GM12878 (cell line): ENCODE measurements at regions not wholly inside any gene's neighbourhood (a gene's known extent, or its start where the extent isn't known, plus 50 kb on each side); places are given as distances from the start of the nearest gene placed in this dataset.

Experiments
- ATAC-seq: fragments of 200-7000 bp; cut with Tn5 transposase; 3 replicates; pipeline ENCODE4 v1.9.1; 2020; ENCODE audit warnings: mild to moderate bottlenecking, moderate library complexity
- BruUV-seq: library from RNA; stranded (reverse); fragments of 400-500 nt; replicated peaks from 2 replicates; lab custom pipeline; 2021; lab: Mats Ljungman, UMichigan
- CTCF ChIA-PET: fragments of 300-600 bp; sonication (Branson Sonifier 250); formaldehyde crosslinking; extraction: SDS; loops from one replicate; lab custom pipeline; 2021; ENCODE audit warnings: inconsistent platforms; lab: Yijun Ruan, JAX
- POLR2A ChIA-PET: fragments of 350-600 bp; formaldehyde crosslinking; extraction: SDS; loops from one replicate; lab custom pipeline; 2021; ENCODE audit warnings: inconsistent platforms; lab: Charles Lee
- RAD21 ChIA-PET: fragments of 300-600 bp; sonication (Branson Sonifier 250); formaldehyde crosslinking; loops from one replicate; lab custom pipeline; 2023; ENCODE audit warnings: antibody characterized with exemption; ENCODE audit not compliant: unreplicated experiment; lab: Charles Lee
- SMC1A ChIA-PET: fragments of 300-600 bp; sonication (Branson Sonifier 250); formaldehyde crosslinking; loops from one replicate; lab custom pipeline; 2023; ENCODE audit not compliant: unreplicated experiment, uncharacterized antibody; lab: Charles Lee
- DNase-seq: peaks from one replicate; pipeline ENCODE4 v3.0.0-alpha.2; 2011; ENCODE audit warnings: low read depth, low spot score
- FAIRE-seq: peaks from 3 replicates; lab custom pipeline; 2011; peaks lifted over from hg19 to GRCh38; lab: Jason Lieb, UNC
- H2AFZ ChIP-seq: 2 replicates; pipeline ENCODE4 v1.6.0; 2011; ENCODE audit warnings: low read depth, low read length, control low read depth; ENCODE audit not compliant: control insufficient read depth
- H3K27ac ChIP-seq: 2 replicates; pipeline ENCODE4 v1.5.1; 2011; ENCODE audit warnings: control low read depth; ENCODE audit not compliant: control insufficient read depth, insufficient read depth
- H3K27me3 ChIP-seq, 2 experiments: replicated peaks in 1 of 2; 2 replicates each; pipeline versions ENCODE4 v1.6.0 to v1.6.1; 2011; ENCODE audit warnings: low read length in 1 of 2; ENCODE audit not compliant: control insufficient read depth in 2 of 2, insufficient read depth in 2 of 2
- H3K36me3 ChIP-seq, 2 experiments: 2 replicates each; pipeline ENCODE4 v1.5.1; 2011; ENCODE audit warnings: low read length in 1 of 2; ENCODE audit not compliant: control insufficient read depth in 2 of 2, insufficient read depth in 2 of 2
- H3K4me1 ChIP-seq: 2 replicates; pipeline ENCODE4 v1.6.1; 2011; ENCODE audit warnings: mild to moderate bottlenecking, low read length, moderate library complexity, mixed read lengths; ENCODE audit not compliant: control insufficient read depth, insufficient read depth
- H3K4me2 ChIP-seq: 2 replicates; pipeline ENCODE4 v1.6.0; 2011; ENCODE audit warnings: control low read depth; ENCODE audit not compliant: control insufficient read depth, insufficient read depth
- H3K4me3 ChIP-seq: fragments of 200-600 bp; sonication (generic); 2 replicates; pipeline ENCODE4 v1.5.1; 2016
- H3K79me2 ChIP-seq: 2 replicates; pipeline ENCODE4 v1.6.0; 2011; ENCODE audit warnings: low read length; ENCODE audit not compliant: control insufficient read depth, insufficient read depth
- H3K9ac ChIP-seq: 2 replicates; pipeline ENCODE4 v1.8.0; 2011; ENCODE audit warnings: low read length, control low read depth, mixed read lengths; ENCODE audit not compliant: control insufficient read depth, insufficient read depth
- H3K9me3 ChIP-seq: replicated peaks from 3 replicates; pipeline ENCODE4 v1.5.1; 2011; ENCODE audit warnings: mild to moderate bottlenecking, low read length; ENCODE audit not compliant: control insufficient read depth, insufficient read depth
- H4K20me1 ChIP-seq: 2 replicates; pipeline ENCODE4 v1.6.0; 2011; ENCODE audit not compliant: control insufficient read depth, insufficient read depth
- ATF2 ChIP-seq: IDR thresholded peaks from 2 replicates; pipeline ENCODE4 v1.6.1; 2012; ENCODE audit warnings: low read length, inconsistent platforms
- BMI1 ChIP-seq: fragments of 450-650 bp; IDR thresholded peaks from 2 replicates; pipeline ENCODE4 v1.6.1; 2016; ENCODE audit warnings: mild to moderate bottlenecking, moderate library complexity, borderline replicate concordance
- CBX5 ChIP-seq: sonication (generic); IDR thresholded peaks from 2 replicates; pipeline ENCODE4 v1.6.1; 2016; ENCODE audit warnings: low read depth, moderate library complexity, mild to moderate bottlenecking, inconsistent platforms
- CUX1 ChIP-seq: IDR thresholded peaks from 2 replicates; pipeline ENCODE4 v1.6.1; 2012; ENCODE audit warnings: improper control_type of control experiment, low read depth, low read length; ENCODE audit not compliant: insufficient replicate concordance
- RAD51 ChIP-seq: fragments of 450-650 bp; IDR thresholded peaks from 2 replicates; pipeline ENCODE4 v1.6.1; 2016; ENCODE audit warnings: moderate library complexity, mild to moderate bottlenecking, inconsistent platforms
- RB1 ChIP-seq: fragments of 450-650 bp; formaldehyde crosslinking; IDR thresholded peaks from 2 replicates; pipeline ENCODE4 v1.6.1; 2017; ENCODE audit warnings: mild to moderate bottlenecking, borderline replicate concordance
- RCOR1 ChIP-seq: conservative IDR thresholded peaks from 2 replicates; pipeline ENCODE4 v1.6.1; 2012; ENCODE audit warnings: low read depth, low read length, improper control_type of control experiment
- SREBF1 ChIP-seq: IDR thresholded peaks from 2 replicates; pipeline ENCODE4 v1.6.1; 2012; ENCODE audit warnings: mild to moderate bottlenecking, low read length
- SUZ12 ChIP-seq: fragments of 200-600 bp; sonication (generic); IDR thresholded peaks from one replicate; pipeline ENCODE4 v1.6.1; 2018; ENCODE audit warnings: antibody characterized with exemption, mild to moderate bottlenecking; ENCODE audit not compliant: unreplicated experiment
- WGBS: methylation state at CpG from one replicate; pipeline ENCODE4 v1.1.6; 2016; ENCODE audit warnings: low lambda C conversion rate; ENCODE audit not compliant: insufficient replicate concordance, insufficient coverage; ENCODE audit errors: missing lambda C conversion rate; 5-methylcytosine and 5-hydroxymethylcytosine counted together
- in situ Hi-C: fragments of 300-500 bp; cut with MboI; formaldehyde crosslinking; loops from 9 replicates; pipeline ENCODE4 v1.14.3; 2018; ENCODE audit warnings: mixed read lengths
- intact Hi-C: fragments of 100-400 bp; cut with micrococcal nuclease; formaldehyde crosslinking; loops from one replicate; pipeline ENCODE4 v1.14.2; 2022; ENCODE audit not compliant: unreplicated experiment
- TF ChIP-seq, protein P1 (sequence below): fragments of 150-350 bp; IDR thresholded peaks from 2 replicates; pipeline ENCODE4 v1.6.1; 2014; ENCODE audit warnings: mild to moderate bottlenecking, low read depth, low read length

- FAIRE-seq (no peak), DNase-seq (no peak)
- Histone ChIP-seq H3K9ac (no peak overlapping the region), H3K27ac (no peak overlapping the region), H3K27me3 (no peaks in the 10 kb centered on the region), H3K79me2 (no peaks in the 10 kb centered on the region), H3K4me1 (no peaks in the 10 kb centered on the region), H3K9me3 (no peaks in the 10 kb centered on the region; the same call in 2 of the 3 replicates)
- in situ Hi-C loops, result no loop called here
- RAD21 ChIA-PET, result no interaction called here
- POLR2A ChIA-PET, result no interaction called here
- TF ChIP-seq ATF2, result no peak
- no peak for TF ChIP-seq RAD51
- no peak for TF ChIP-seq RCOR1
- TF ChIP-seq, all 136 proteins: peak for 0
- intact Hi-C loops, result no loop called here
- CTCF ChIA-PET, result no interaction called here
- no peak for ATAC-seq
- Histone ChIP-seq H3K4me3 (no peak overlapping the region), H3K4me2 (no peak overlapping the region), H3K36me3 (no peaks in the 10 kb centered on the region), H2AFZ (no peak overlapping the region), H4K20me1 (no peaks in the 10 kb centered on the region)
- 56% methylated on average over 4 of the region's 4 CpGs for WGBS
- BruUV-seq, result no TSS peak
- SMC1A ChIA-PET, result no interaction called here
These were observed 118.7 kb upstream of the HMGN3 start for GRCh38 chr6:79353226-79353625.

GRCh38 chr6:79338493-79338892 is 104.0 kb upstream of the HMGN3 start:
- Histone ChIP-seq H4K20me1 (no peaks in the 10 kb centered on the region), H2AFZ (no peak overlapping the region), H3K9ac (no peak overlapping the region), H3K4me1 (peaks cover 6% of the 10 kb centered on the region; the same call in 1 of the 2 replicates), H3K4me3 (no peak overlapping the region), H3K27me3 (no peaks in the 10 kb centered on the region), H3K27ac (no peak overlapping the region), H3K79me2 (no peaks in the 10 kb centered on the region), H3K9me3 (no peaks in the 10 kb centered on the region; the same call in 2 of the 3 replicates), H3K36me3 (no peaks in the 10 kb centered on the region), H3K4me2 (no peak overlapping the region)
- intact Hi-C loops, result loop anchor here (5.0 kb wide), 3 partner anchors 106 to 209 kb away; partner anchors contain the start of gene HMGN3
- WGBS, result 78% methylated on average over 4 of the region's 5 CpGs
- DNase-seq (no peak), ATAC-seq (no peak), FAIRE-seq (no peak)
- POLR2A ChIA-PET, result no interaction called here
- SMC1A ChIA-PET, result no interaction called here
- RAD21 ChIA-PET, result no interaction called here
- in situ Hi-C loops, result no loop called here
- CTCF ChIA-PET, result no interaction called here
- no TSS peak for BruUV-seq
- TF ChIP-seq CBX5 (no peak), RB1 (no peak), SUZ12 (no peak), SREBF1 (no peak), BMI1 (no peak), CUX1 (no peak)
- TF ChIP-seq, protein P1, sequence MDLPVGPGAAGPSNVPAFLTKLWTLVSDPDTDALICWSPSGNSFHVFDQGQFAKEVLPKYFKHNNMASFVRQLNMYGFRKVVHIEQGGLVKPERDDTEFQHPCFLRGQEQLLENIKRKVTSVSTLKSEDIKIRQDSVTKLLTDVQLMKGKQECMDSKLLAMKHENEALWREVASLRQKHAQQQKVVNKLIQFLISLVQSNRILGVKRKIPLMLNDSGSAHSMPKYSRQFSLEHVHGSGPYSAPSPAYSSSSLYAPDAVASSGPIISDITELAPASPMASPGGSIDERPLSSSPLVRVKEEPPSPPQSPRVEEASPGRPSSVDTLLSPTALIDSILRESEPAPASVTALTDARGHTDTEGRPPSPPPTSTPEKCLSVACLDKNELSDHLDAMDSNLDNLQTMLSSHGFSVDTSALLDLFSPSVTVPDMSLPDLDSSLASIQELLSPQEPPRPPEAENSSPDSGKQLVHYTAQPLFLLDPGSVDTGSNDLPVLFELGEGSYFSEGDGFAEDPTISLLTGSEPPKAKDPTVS, result no peak
